Mesenchymal stem cell (in vitro differentiated cells and primary cell): ENCODE measurements at regions not wholly inside any gene's neighbourhood (a gene's known extent, or its start where the extent isn't known, plus 50 kb on each side); places are given as distances from the start of the nearest gene placed in this dataset.
"Not testable (repeated sequence)": the region's sequence is repeated elsewhere in the genome, so short reads cannot be mapped to it uniquely, and the experiment has no call there.

Source experiments
- DNase-seq: peaks from one replicate; pipeline ENCODE4 v3.0.0-alpha.2; 2013
- H2AFZ ChIP-seq: one replicate; pipeline ENCODE4 v1.6.1; 2013; ENCODE audit warnings: low read depth, mild to moderate bottlenecking, control low read depth, inconsistent platforms, low read length, moderate library complexity
- H2AK5ac ChIP-seq: 2 replicates; pipeline ENCODE4 v1.6.1; 2013; ENCODE audit warnings: low read length, moderate library complexity, mild to moderate bottlenecking, inconsistent platforms; ENCODE audit not compliant: severe bottlenecking
- H2BK120ac ChIP-seq: one replicate; pipeline ENCODE4 v1.6.1; 2013; ENCODE audit warnings: low read depth, mild to moderate bottlenecking, inconsistent platforms, low read length, moderate library complexity
- H2BK12ac ChIP-seq, 2 experiments: one replicate each; pipeline ENCODE4 v1.6.1; 2013; ENCODE audit warnings: inconsistent platforms in 2 of 2, low read length in 2 of 2, mild to moderate bottlenecking in 2 of 2, moderate library complexity in 2 of 2, control low read depth in 1 of 2
- H2BK15ac ChIP-seq: one replicate; pipeline ENCODE4 v1.6.1; 2013; ENCODE audit warnings: mild to moderate bottlenecking, low read depth, inconsistent platforms; ENCODE audit not compliant: poor library complexity, severe bottlenecking
- H2BK5ac ChIP-seq: 2 replicates; pipeline ENCODE4 v1.6.1; 2013; ENCODE audit warnings: low read depth, mild to moderate bottlenecking, low read length, control low read depth, inconsistent platforms; ENCODE audit not compliant: poor library complexity, severe bottlenecking
- H3K14ac ChIP-seq, 2 experiments: one replicate each; pipeline ENCODE4 v1.6.1; 2013; ENCODE audit warnings: inconsistent platforms in 2 of 2, low read length in 2 of 2, control low read depth in 1 of 2, mild to moderate bottlenecking in 1 of 2, moderate library complexity in 1 of 2
- H3K18ac ChIP-seq, 2 experiments: one replicate each; pipeline ENCODE4 v1.6.1; 2013; ENCODE audit warnings: inconsistent platforms in 2 of 2, low read length in 2 of 2, control low read depth in 1 of 2, low read depth in 1 of 2, mild to moderate bottlenecking in 1 of 2
- H3K23ac ChIP-seq, 2 experiments: one replicate each; pipeline ENCODE4 v1.6.1; 2013; ENCODE audit warnings: inconsistent platforms in 2 of 2, low read length in 2 of 2, mild to moderate bottlenecking in 2 of 2, moderate library complexity in 2 of 2, control low read depth in 1 of 2
- H3K27ac ChIP-seq: 2 replicates; pipeline ENCODE4 v1.5.1; 2013; ENCODE audit warnings: mild to moderate bottlenecking, moderate library complexity, low read length, control low read depth, inconsistent platforms; ENCODE audit not compliant: poor library complexity, severe bottlenecking
- H3K27me3 ChIP-seq, 2 experiments: 2 replicates each; pipeline versions ENCODE4 v1.6.1 to v1.7.0; 2013; ENCODE audit warnings: low read length in 2 of 2, mild to moderate bottlenecking in 2 of 2, moderate library complexity in 2 of 2, control low read depth in 1 of 2, inconsistent platforms in 1 of 2; ENCODE audit not compliant: control insufficient read depth in 1 of 2, insufficient read depth in 1 of 2
- H3K36me3 ChIP-seq, 2 experiments: 2 replicates each; pipeline versions ENCODE4 v1.6.1 to v1.7.0; 2013; ENCODE audit warnings: low read length in 2 of 2, control low read depth in 1 of 2, inconsistent platforms in 1 of 2, low read depth in 1 of 2, mild to moderate bottlenecking in 1 of 2; ENCODE audit not compliant: insufficient read depth in 2 of 2, control insufficient read depth in 1 of 2
- H3K4ac ChIP-seq, 2 experiments: one replicate each; pipeline ENCODE4 v1.6.1; 2013; ENCODE audit warnings: inconsistent platforms in 2 of 2, low read length in 2 of 2, mild to moderate bottlenecking in 2 of 2, moderate library complexity in 2 of 2, control low read depth in 1 of 2, low read depth in 1 of 2
- H3K4me1 ChIP-seq: 2 replicates; pipeline ENCODE4 v1.6.1; 2013; ENCODE audit warnings: low read depth, low read length, control low read depth; ENCODE audit not compliant: control insufficient read depth, insufficient read depth
- H3K4me2 ChIP-seq: 2 replicates; pipeline ENCODE4 v1.6.1; 2013; ENCODE audit warnings: low read length, mild to moderate bottlenecking, inconsistent platforms; ENCODE audit not compliant: poor library complexity, severe bottlenecking
- H3K4me3 ChIP-seq, 2 experiments: 2 replicates each; pipeline versions ENCODE4 v1.5.1 to v1.7.0; 2013; ENCODE audit warnings: low read length in 2 of 2, mild to moderate bottlenecking in 2 of 2, control low read depth in 1 of 2, low read depth in 1 of 2; ENCODE audit not compliant: insufficient read depth in 1 of 2
- H3K79me1 ChIP-seq: replicated peaks from 2 replicates; pipeline ENCODE4 v1.6.1; 2013; ENCODE audit warnings: mild to moderate bottlenecking, control low read depth, low read length, inconsistent platforms; ENCODE audit not compliant: poor library complexity, severe bottlenecking
- H3K9ac ChIP-seq: 2 replicates; pipeline ENCODE4 v1.7.0; 2013; ENCODE audit warnings: mild to moderate bottlenecking, low read length, moderate library complexity
- H3K9me3 ChIP-seq: 2 replicates; pipeline ENCODE4 v1.7.0; 2013; ENCODE audit warnings: mild to moderate bottlenecking, low read length; ENCODE audit not compliant: control insufficient read depth
- H4K8ac ChIP-seq: one replicate; pipeline ENCODE4 v1.6.1; 2013; ENCODE audit warnings: inconsistent platforms, mild to moderate bottlenecking, low read length, moderate library complexity
- H4K91ac ChIP-seq: one replicate; pipeline ENCODE4 v1.6.1; 2013; ENCODE audit warnings: mild to moderate bottlenecking, low read length, inconsistent platforms
- WGBS: methylation state at CpG from one replicate; pipeline ENCODE4 v1.1.7; 2013; ENCODE audit warnings: mixed read lengths; 5-methylcytosine and 5-hydroxymethylcytosine counted together

DNA sequence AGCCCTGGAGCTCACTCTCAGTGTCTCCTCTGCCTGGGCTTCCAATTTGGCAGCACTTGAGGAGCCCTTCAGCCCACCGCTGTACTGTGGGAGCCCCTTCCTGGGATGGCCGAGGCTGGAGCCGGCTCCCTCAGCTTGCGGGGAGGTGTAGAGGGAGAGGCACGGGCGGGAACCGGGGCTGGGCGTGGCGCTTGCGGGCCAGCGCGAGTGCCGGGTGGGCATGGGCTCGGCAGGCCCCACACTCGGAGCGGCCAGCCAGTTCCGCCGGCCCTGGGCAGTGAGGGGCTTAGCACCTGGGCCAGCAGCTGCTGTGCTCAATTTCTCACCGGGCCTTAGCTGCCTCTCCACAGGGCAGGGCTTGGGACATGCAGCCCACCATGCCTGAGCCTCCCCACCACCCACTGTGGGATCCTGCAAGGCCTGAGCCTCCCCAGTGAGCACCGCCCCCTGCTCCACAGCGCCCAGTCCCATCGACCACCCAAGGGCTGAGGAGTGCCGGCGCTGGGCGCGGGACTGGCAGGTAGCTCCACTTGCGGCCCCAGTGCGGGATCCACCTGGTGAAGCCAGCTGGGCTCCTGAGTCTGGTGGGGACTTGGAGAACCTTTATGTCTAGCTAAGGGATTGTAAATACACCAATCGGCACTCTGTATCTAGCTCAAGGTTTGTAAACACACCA, 65.1 kb upstream of the ROPN1B start:
- not testable (repeated sequence) for H3K27ac ChIP-seq, H3K9ac ChIP-seq, H3K4me3 ChIP-seq, H3K18ac ChIP-seq, H2BK5ac ChIP-seq, H2BK120ac ChIP-seq, H3K27me3 ChIP-seq, H2BK15ac ChIP-seq, H2AK5ac ChIP-seq, H3K4me1 ChIP-seq, H3K36me3 ChIP-seq, H4K91ac ChIP-seq, H3K23ac ChIP-seq, H3K14ac ChIP-seq, H3K9me3 ChIP-seq, DNase-seq, H3K79me1 ChIP-seq, H2BK12ac ChIP-seq, H2AFZ ChIP-seq, H3K4me2 ChIP-seq, H3K4ac ChIP-seq, H4K8ac ChIP-seq
- 99% methylated on average over 20 of the region's 29 CpGs for WGBS

DNA sequence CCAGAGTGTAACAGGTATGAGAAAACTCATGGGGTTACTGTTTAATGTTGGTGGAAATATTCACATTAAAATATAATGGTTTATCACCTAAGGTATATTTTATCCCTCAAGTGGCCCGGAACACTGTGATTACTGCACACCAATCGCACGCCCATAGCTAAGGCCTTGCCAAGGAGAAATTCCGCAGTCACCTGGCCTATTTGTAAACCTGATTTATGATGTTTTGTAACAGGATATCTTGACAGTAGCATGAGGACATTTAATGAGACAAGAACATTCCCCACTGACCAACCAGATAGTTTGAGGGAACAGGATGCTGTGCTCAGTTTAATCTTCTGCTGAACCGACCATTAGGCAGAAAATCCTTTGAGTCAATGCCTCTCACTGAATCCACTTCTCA, 61.7 kb upstream of the ROPN1B start:
- not testable (repeated sequence) for DNase-seq, H2AK5ac ChIP-seq, H3K79me1 ChIP-seq, H2BK15ac ChIP-seq, H3K4me1 ChIP-seq, H2BK12ac ChIP-seq, H3K9ac ChIP-seq, H2BK120ac ChIP-seq, H3K18ac ChIP-seq, H3K14ac ChIP-seq, H2BK5ac ChIP-seq, H4K8ac ChIP-seq, H3K27me3 ChIP-seq, H4K91ac ChIP-seq, H3K4me3 ChIP-seq, H3K4ac ChIP-seq, H3K27ac ChIP-seq, H3K23ac ChIP-seq, H2AFZ ChIP-seq, H3K4me2 ChIP-seq, H3K9me3 ChIP-seq, H3K36me3 ChIP-seq
- WGBS, result 96% methylated on average over 4 of the region's 5 CpGs

DNA sequence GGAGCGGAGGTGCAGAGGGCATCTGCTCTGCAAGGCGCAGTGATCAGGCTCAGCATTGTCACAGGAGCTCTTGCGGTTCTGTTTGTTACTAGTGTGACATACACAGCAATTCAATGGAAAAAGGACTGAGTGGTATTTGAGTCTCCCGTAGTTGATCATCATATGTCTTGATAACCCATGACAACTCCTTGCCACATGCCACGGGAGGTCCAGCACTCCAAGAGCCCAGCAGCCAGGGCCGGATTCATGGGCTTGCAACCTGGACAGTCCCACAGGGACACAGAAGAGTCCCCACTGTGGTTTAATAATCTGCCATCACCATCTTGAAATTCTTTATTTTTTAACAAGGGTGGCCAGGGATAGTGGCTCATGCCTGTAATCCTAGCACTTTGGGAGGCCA, 58.1 kb upstream of the ROPN1B start:
- not testable (repeated sequence) for H3K4me3 ChIP-seq, H2BK5ac ChIP-seq, H3K79me1 ChIP-seq, H2AK5ac ChIP-seq, H3K9ac ChIP-seq, H3K27me3 ChIP-seq, H3K4me2 ChIP-seq, H2BK15ac ChIP-seq, H2AFZ ChIP-seq, H3K27ac ChIP-seq, H4K8ac ChIP-seq, H3K18ac ChIP-seq, H3K36me3 ChIP-seq, H2BK12ac ChIP-seq, H3K14ac ChIP-seq, H4K91ac ChIP-seq, H3K4me1 ChIP-seq, H2BK120ac ChIP-seq, H3K4ac ChIP-seq, DNase-seq, H3K23ac ChIP-seq, H3K9me3 ChIP-seq
- 96% methylated on average over 5 of the region's 6 CpGs for WGBS

DNA sequence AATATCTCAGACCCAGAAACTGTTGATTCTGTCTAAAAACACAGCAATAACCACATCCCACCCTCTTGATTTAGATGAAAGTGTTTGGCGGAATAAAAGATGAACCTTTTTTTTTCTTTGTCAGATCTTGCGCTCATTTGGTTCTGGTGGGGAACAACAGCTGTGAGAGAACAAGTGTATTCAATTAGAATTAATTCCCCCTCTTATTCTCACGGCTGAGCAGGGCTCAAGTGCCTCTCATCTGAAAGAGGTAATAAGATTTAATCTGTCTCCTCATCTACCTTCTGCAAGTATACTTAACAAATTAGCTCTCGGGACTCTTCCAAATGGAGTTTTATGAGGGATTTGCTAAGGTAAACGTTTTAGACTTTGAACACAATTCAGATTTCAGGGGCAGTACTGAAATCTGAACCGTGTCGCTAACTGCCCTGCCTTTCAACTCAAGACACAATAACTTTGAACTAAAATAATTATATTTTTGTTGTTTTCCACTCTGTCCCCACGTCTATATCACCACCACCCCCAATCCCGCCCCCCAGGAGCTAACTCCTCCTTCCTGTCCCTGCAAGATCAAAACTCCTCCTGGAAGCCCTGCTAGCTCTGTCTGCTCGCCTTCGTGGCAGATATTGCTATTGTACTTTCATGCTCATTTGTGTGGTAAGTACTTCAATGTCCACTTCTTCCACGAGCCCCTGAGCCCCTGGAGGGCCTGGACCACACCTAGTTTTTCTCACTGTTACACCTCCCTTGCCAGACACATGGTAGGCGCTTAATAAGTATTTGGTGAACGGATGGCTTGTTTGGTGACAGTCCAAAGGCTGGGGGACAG, 54.2 kb upstream of the ROPN1B start:
- H2BK15ac ChIP-seq, H2BK5ac ChIP-seq, H3K4me1 ChIP-seq, H3K23ac ChIP-seq, H3K9me3 ChIP-seq, H3K27me3 ChIP-seq, H3K79me1 ChIP-seq, H2BK12ac ChIP-seq, H2AK5ac ChIP-seq, H3K14ac ChIP-seq, H3K36me3 ChIP-seq, H2BK120ac ChIP-seq: not testable (repeated sequence)
- Histone ChIP-seq H3K27ac (peak overlapping the region; percentile 72), H3K4me3 (peak overlapping the region; percentile 60 to 85), H4K8ac (peak overlapping the region; percentile 41), H3K4me2 (peak overlapping the region; percentile 84), H4K91ac (peak overlapping the region; percentile 50), H3K4ac (peak overlapping the region in 1 of 2 experiments; percentile 58), H3K9ac (peak overlapping the region; percentile 90), H3K18ac (peak overlapping the region; percentile 43 to 87), H2AFZ (peak overlapping the region; percentile 63)
- DNase-seq, result peak; percentile 63
- WGBS, result 23% methylated on average over 7 of the region's 14 CpGs
